ENCODE measurements at regions not wholly inside any gene's neighbourhood (a gene's known extent, or its start where the extent isn't known, plus 50 kb on each side); places are given as distances from the start of the nearest gene placed in this dataset.
"Not testable (repeated sequence)": the region's sequence is repeated elsewhere in the genome, so short reads cannot be mapped to it uniquely, and the experiment has no call there.

GRCh38 chr4:83993774-83994173 lies 457.9 kb downstream of the GPAT3 start:
- Mint-ChIP-seq H3K27ac (ENCODE audit: low read depth) (no peak overlapping the region), H3K27me3 (no peaks in the 10 kb centered on the region), H3K36me3 (ENCODE audit: insufficient read depth) (no peaks in the 10 kb centered on the region), H3K4me1 (no peaks in the 10 kb centered on the region), H3K9me3 (peaks cover 6% of the 10 kb centered on the region), H3K4me3 (no peak overlapping the region)
- ATAC-seq (replicated peaks; ENCODE audit: extremely low read depth, poor library complexity, severe bottlenecking) (no peak), DNase-seq (ENCODE audit: low spot score in 2 of 2) (no peak)

DNA sequence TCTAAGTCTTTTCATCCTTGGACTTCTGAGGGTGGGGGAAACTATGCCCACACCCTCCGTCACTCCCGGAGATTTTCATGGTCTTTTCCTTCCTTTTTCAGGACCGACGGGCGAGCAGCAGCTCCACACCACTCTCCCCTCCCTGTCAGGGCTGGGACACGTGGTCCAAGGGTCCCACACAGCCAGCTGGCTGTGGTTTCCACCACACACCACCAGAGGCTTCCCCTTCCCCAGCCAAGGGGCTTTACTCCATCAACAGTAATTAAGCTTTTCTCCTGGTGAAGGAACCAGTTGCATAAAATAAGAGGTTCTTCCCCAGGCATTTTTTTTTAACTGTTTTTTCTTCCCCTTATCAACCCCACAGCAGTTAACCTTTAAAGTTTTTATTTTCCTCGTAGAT lies 453.9 kb downstream of the GPAT3 start:
- H3K9me3 Mint-ChIP-seq: peaks cover 7% of the 10 kb centered on the region
- no peaks in the 10 kb centered on the region for H3K36me3 Mint-ChIP-seq (ENCODE audit: insufficient read depth)
- H3K4me3 Mint-ChIP-seq: no peak overlapping the region
- no peaks in the 10 kb centered on the region for H3K4me1 Mint-ChIP-seq
- ATAC-seq (replicated peaks; ENCODE audit: extremely low read depth, poor library complexity, severe bottlenecking) (no peak), DNase-seq (ENCODE audit: low spot score in 2 of 2) (no peak)
- no peak overlapping the region for H3K27ac Mint-ChIP-seq (ENCODE audit: low read depth)
- H3K27me3 Mint-ChIP-seq: no peaks in the 10 kb centered on the region

- no peak for ATAC-seq (replicated peaks; ENCODE audit: extremely low read depth, poor library complexity, severe bottlenecking)
- Mint-ChIP-seq H3K27ac (ENCODE audit: low read depth) (no peak overlapping the region), H3K4me3 (no peak overlapping the region), H3K9me3 (peaks cover 7% of the 10 kb centered on the region), H3K27me3 (no peaks in the 10 kb centered on the region), H3K36me3 (ENCODE audit: insufficient read depth) (no peaks in the 10 kb centered on the region), H3K4me1 (no peaks in the 10 kb centered on the region)
- DNase-seq (ENCODE audit: low spot score in 2 of 2): no peak
Measured at GRCh38 chr4:83981156-83981555, 445.2 kb downstream of the GPAT3 start.

GRCh38 chr4:83979773-83980172 lies 443.9 kb downstream of the GPAT3 start:
- ATAC-seq (replicated peaks; ENCODE audit: extremely low read depth, poor library complexity, severe bottlenecking): no peak
- H3K36me3 Mint-ChIP-seq (ENCODE audit: insufficient read depth): no peaks in the 10 kb centered on the region
- H3K9me3 Mint-ChIP-seq: no peaks in the 10 kb centered on the region
- H3K4me1 Mint-ChIP-seq: no peaks in the 10 kb centered on the region
- H3K4me3 Mint-ChIP-seq: no peak overlapping the region
- H3K27ac Mint-ChIP-seq (ENCODE audit: low read depth): no peak overlapping the region
- DNase-seq (ENCODE audit: low spot score in 2 of 2): no peak
- H3K27me3 Mint-ChIP-seq: no peaks in the 10 kb centered on the region

GRCh38 chr4:83974111-83974780 lies 438.3 kb downstream of the GPAT3 start:
- no peaks in the 10 kb centered on the region for H3K36me3 Mint-ChIP-seq (ENCODE audit: insufficient read depth)
- H3K9me3 Mint-ChIP-seq: no peaks in the 10 kb centered on the region
- H3K27me3 Mint-ChIP-seq: no peaks in the 10 kb centered on the region
- no peak for DNase-seq (ENCODE audit: low spot score in 2 of 2)
- H3K27ac Mint-ChIP-seq (ENCODE audit: low read depth): no peak overlapping the region
- no peak overlapping the region for H3K4me3 Mint-ChIP-seq
- H3K4me1 Mint-ChIP-seq: no peaks in the 10 kb centered on the region
- ATAC-seq (replicated peaks; ENCODE audit: extremely low read depth, poor library complexity, severe bottlenecking): no peak

GRCh38 chr4:83964996-83965541 lies 429.2 kb downstream of the GPAT3 start:
- no peak for DNase-seq (ENCODE audit: low spot score in 2 of 2)
- H3K4me3 Mint-ChIP-seq: no peak overlapping the region
- H3K4me1 Mint-ChIP-seq: no peaks in the 10 kb centered on the region
- no peaks in the 10 kb centered on the region for H3K27me3 Mint-ChIP-seq
- peaks cover 10% of the 10 kb centered on the region for H3K9me3 Mint-ChIP-seq
- no peaks in the 10 kb centered on the region for H3K36me3 Mint-ChIP-seq (ENCODE audit: insufficient read depth)
- no peak overlapping the region for H3K27ac Mint-ChIP-seq (ENCODE audit: low read depth)
- ATAC-seq (replicated peaks; ENCODE audit: extremely low read depth, poor library complexity, severe bottlenecking): no peak

- H3K36me3 Mint-ChIP-seq (ENCODE audit: insufficient read depth): no peaks in the 10 kb centered on the region
- no peak overlapping the region for H3K27ac Mint-ChIP-seq (ENCODE audit: low read depth)
- ATAC-seq (replicated peaks; ENCODE audit: extremely low read depth, poor library complexity, severe bottlenecking) (no peak), DNase-seq (ENCODE audit: low spot score in 2 of 2) (no peak)
- H3K9me3 Mint-ChIP-seq: peaks cover 10% of the 10 kb centered on the region
- no peaks in the 10 kb centered on the region for H3K27me3 Mint-ChIP-seq
- no peak overlapping the region for H3K4me3 Mint-ChIP-seq
- H3K4me1 Mint-ChIP-seq: no peaks in the 10 kb centered on the region
Measured at GRCh38 chr4:83962492-83962891, 426.6 kb downstream of the GPAT3 start.

DNA sequence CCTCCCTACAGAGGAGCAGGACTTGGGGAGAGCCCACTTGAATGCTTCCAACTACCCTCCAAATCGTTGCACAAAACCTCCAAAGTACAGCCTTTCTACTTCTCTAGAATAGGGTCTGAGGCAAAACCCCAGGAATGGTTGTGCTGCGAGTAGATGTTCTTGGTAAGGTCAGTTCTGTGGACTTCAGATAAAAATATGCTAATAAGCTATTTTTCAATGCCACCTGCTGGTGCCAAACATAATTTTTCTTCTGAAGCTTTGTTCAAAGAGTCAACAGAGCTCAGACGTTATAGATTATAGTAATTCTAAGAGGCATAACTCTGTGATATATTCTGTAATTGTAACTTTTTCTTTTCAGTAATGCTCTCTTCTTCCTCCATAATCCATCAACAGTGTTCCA lies 425.7 kb downstream of the GPAT3 start:
- ATAC-seq (replicated peaks; ENCODE audit: extremely low read depth, poor library complexity, severe bottlenecking) (no peak), DNase-seq (ENCODE audit: low spot score in 2 of 2) (no peak)
- H3K36me3 Mint-ChIP-seq (ENCODE audit: insufficient read depth): no peaks in the 10 kb centered on the region
- no peaks in the 10 kb centered on the region for H3K4me1 Mint-ChIP-seq
- no peaks in the 10 kb centered on the region for H3K27me3 Mint-ChIP-seq
- peaks cover 9% of the 10 kb centered on the region for H3K9me3 Mint-ChIP-seq
- H3K4me3 Mint-ChIP-seq: no peak overlapping the region
- no peak overlapping the region for H3K27ac Mint-ChIP-seq (ENCODE audit: low read depth)

DNA sequence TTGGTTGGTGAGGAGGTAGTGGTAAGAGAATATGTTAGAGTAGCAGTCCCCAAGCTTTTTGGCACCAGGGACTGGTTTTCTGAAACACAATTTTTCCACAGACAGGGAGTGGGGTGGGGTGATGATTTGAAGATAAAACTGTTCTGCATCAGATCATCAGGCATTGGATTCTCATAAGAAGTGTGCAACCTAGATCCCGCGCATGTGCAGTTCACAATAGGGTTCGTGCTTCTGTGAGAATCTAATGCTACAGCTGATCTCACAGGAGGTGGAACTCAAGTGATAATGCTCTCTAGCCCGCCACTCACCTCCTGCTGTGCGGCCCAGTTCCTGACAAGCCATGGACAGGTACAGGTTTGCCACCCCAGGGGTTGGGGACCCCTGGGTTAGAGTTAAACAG lies 423.3 kb downstream of the GPAT3 start:
- Mint-ChIP-seq H3K4me1 (no peaks in the 10 kb centered on the region), H3K27ac (ENCODE audit: low read depth) (no peak overlapping the region), H3K9me3 (peaks cover 9% of the 10 kb centered on the region), H3K4me3 (no peak overlapping the region), H3K36me3 (ENCODE audit: insufficient read depth) (peaks cover 2% of the 10 kb centered on the region), H3K27me3 (no peaks in the 10 kb centered on the region)
- no peak for DNase-seq (ENCODE audit: low spot score in 2 of 2)
- ATAC-seq (replicated peaks; ENCODE audit: extremely low read depth, poor library complexity, severe bottlenecking): no peak

DNA sequence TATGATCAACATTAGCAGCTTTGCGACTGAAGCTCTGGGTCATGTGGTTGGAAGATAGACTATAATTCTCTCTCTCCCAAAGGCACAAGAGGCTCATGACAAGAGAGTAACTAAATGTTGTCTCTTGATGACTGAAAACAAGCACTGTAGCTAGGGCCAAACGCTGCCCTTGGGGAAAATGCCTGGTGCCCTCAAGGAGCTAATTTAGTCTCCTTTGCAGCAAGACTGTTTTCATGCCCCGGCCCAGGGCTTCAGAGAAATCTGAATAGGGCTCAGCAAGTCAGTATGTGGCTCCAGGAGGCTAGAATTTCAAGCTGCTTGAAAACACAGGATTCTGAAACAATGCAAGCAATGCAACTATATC lies 411.9 kb downstream of the GPAT3 start:
- H3K9me3 Mint-ChIP-seq: no peaks in the 10 kb centered on the region
- no peaks in the 10 kb centered on the region for H3K4me1 Mint-ChIP-seq
- ATAC-seq (replicated peaks; ENCODE audit: extremely low read depth, poor library complexity, severe bottlenecking) (no peak), DNase-seq (ENCODE audit: low spot score in 2 of 2) (no peak)
- H3K4me3 Mint-ChIP-seq: no peak overlapping the region
- no peaks in the 10 kb centered on the region for H3K36me3 Mint-ChIP-seq (ENCODE audit: insufficient read depth)
- no peaks in the 10 kb centered on the region for H3K27me3 Mint-ChIP-seq
- H3K27ac Mint-ChIP-seq (ENCODE audit: low read depth): no peak overlapping the region

DNA sequence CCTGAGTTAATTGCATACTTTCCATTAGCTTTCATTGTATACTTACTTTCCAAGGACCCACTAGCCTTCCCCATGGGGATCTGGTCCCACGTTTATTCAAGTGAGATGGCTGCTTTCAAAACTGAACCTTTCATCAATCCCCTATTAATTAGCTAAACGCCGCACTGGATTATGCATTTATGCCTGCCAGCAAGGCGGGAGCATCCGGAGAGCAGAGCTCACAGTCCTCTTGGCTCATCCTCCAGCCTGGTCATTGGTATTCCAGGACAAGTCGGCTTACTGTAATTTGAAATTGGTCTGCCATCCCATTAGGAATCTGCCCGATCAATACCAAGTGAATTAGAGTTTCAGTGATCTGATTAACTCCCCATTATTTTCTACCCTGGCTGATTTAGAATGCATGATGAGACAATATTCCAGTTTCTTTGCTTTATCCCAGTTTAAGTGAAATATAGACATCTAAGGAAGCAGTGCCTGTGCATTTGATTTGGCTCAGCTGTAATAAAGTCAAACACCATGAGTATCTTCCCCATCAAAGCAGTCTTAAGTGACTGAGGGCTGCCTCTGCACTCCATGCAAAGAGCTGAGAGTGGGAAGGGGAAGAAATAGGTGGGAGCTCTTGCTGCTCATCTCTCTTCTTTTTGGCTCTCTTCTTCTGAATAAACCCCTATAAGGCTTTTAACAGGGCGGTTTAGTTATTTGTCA lies 411.4 kb downstream of the GPAT3 start:
- no peak for ATAC-seq (replicated peaks; ENCODE audit: extremely low read depth, poor library complexity, severe bottlenecking)
- no peak overlapping the region for H3K4me3 Mint-ChIP-seq
- no peaks in the 10 kb centered on the region for H3K27me3 Mint-ChIP-seq
- no peaks in the 10 kb centered on the region for H3K4me1 Mint-ChIP-seq
- no peak overlapping the region for H3K27ac Mint-ChIP-seq (ENCODE audit: low read depth)
- no peaks in the 10 kb centered on the region for H3K9me3 Mint-ChIP-seq
- no peak for DNase-seq (ENCODE audit: low spot score in 2 of 2)
- H3K36me3 Mint-ChIP-seq (ENCODE audit: insufficient read depth): no peaks in the 10 kb centered on the region

GRCh38 chr4:83943691-83944090 lies 407.8 kb downstream of the GPAT3 start:
- H3K27me3 Mint-ChIP-seq; H3K9me3 Mint-ChIP-seq; H3K36me3 Mint-ChIP-seq (ENCODE audit: insufficient read depth); H3K4me3 Mint-ChIP-seq; H3K27ac Mint-ChIP-seq (ENCODE audit: low read depth); H3K4me1 Mint-ChIP-seq; ATAC-seq (replicated peaks; ENCODE audit: extremely low read depth, poor library complexity, severe bottlenecking); DNase-seq (ENCODE audit: low spot score in 2 of 2): not testable (repeated sequence)

DNA sequence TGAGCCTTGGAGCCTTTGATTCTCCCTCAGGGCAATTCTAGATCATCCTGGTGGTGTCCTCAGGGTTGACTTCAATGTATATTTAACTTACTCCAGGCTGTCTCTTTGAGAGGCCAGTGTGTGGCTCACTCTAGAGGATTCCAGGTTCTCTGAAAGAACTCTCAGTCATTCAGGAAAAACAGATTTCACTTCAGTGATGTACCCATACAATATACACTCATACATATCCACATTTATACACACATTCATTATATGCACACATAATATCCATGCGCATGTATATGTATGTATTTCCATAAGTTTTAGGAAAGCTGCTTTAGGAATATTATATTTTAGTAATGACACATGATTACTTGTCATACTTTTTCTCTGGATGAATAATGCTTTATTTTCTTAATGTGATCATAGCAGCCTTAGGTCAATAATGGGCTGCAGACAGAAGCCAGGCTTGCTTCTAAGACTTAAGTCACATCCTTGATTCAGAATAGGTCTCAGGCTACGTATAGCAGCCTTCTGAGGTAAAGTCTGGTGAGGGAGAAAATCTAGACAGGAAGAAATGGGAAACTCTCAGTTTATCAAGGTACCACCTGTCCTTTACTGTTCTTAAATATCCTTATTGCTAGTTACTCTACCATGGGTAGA lies 397.0 kb downstream of the GPAT3 start:
- Mint-ChIP-seq H3K4me1 (no peaks in the 10 kb centered on the region), H3K27ac (ENCODE audit: low read depth) (no peak overlapping the region), H3K4me3 (no peak overlapping the region), H3K9me3 (peaks cover 9% of the 10 kb centered on the region), H3K27me3 (no peaks in the 10 kb centered on the region), H3K36me3 (ENCODE audit: insufficient read depth) (no peaks in the 10 kb centered on the region)
- DNase-seq (ENCODE audit: low spot score in 2 of 2) (no peak), ATAC-seq (replicated peaks; ENCODE audit: extremely low read depth, poor library complexity, severe bottlenecking) (no peak)
